ENCODE measurements at regions not wholly inside any gene's neighbourhood (a gene's known extent, or its start where the extent isn't known, plus 50 kb on each side); places are given as distances from the start of the nearest gene placed in this dataset.
"Not testable (repeated sequence)": the region's sequence is repeated elsewhere in the genome, so short reads cannot be mapped to it uniquely, and the experiment has no call there.

- no peak for DNase-seq (ENCODE audit: low read depth in 2 of 2)
Measured at GRCh38 chr1:223022641-223023473, 120.2 kb downstream of the TLR5 start.

- DNase-seq (ENCODE audit: low read depth in 2 of 2): no peak
Measured at GRCh38 chr1:223023863-223024262, 119.2 kb downstream of the TLR5 start.

GRCh38 chr1:223024486-223024885, 118.6 kb downstream of the TLR5 start:
- DNase-seq (ENCODE audit: low read depth in 2 of 2): not testable (repeated sequence)

- DNase-seq (ENCODE audit: low read depth in 2 of 2): not testable (repeated sequence)
Measured at GRCh38 chr1:223025190-223025734, 117.8 kb downstream of the TLR5 start.

GRCh38 chr1:223026639-223027038, 116.4 kb downstream of the TLR5 start:
- DNase-seq (ENCODE audit: low read depth in 2 of 2): not testable (repeated sequence)

- DNase-seq (ENCODE audit: low read depth in 2 of 2): no peak
Measured at GRCh38 chr1:223029985-223030769, 112.9 kb downstream of the TLR5 start.

- DNase-seq (ENCODE audit: low read depth in 2 of 2): no peak
Measured at GRCh38 chr1:223030871-223031400, 112.1 kb downstream of the TLR5 start.

GRCh38 chr1:223031733-223032601, 111.1 kb downstream of the TLR5 start:
- no peak for DNase-seq (ENCODE audit: low read depth in 2 of 2)

GRCh38 chr1:223033658-223034057, 109.4 kb downstream of the TLR5 start:
- no peak for DNase-seq (ENCODE audit: low read depth in 2 of 2)

GRCh38 chr1:223034270-223034798, 108.7 kb downstream of the TLR5 start:
- no peak for DNase-seq (ENCODE audit: low read depth in 2 of 2)

GRCh38 chr1:223035724-223036478, 107.1 kb downstream of the TLR5 start:
- DNase-seq (ENCODE audit: low read depth in 2 of 2): no peak

- DNase-seq (ENCODE audit: low read depth in 2 of 2): no peak
Measured at GRCh38 chr1:223036479-223036845, 106.6 kb downstream of the TLR5 start.

- no peak for DNase-seq (ENCODE audit: low read depth in 2 of 2)
Measured at GRCh38 chr1:223037845-223038244, 105.2 kb downstream of the TLR5 start.

GRCh38 chr1:223038288-223039006, 104.6 kb downstream of the TLR5 start:
- no peak for DNase-seq (ENCODE audit: low read depth in 2 of 2)

- DNase-seq (ENCODE audit: low read depth in 2 of 2): no peak
Measured at GRCh38 chr1:223039990-223040389, 103.1 kb downstream of the TLR5 start.

- DNase-seq (ENCODE audit: low read depth in 2 of 2): no peak
Measured at GRCh38 chr1:223041481-223041880, 101.6 kb downstream of the TLR5 start.

GRCh38 chr1:223045164-223045957, 97.7 kb downstream of the TLR5 start:
- DNase-seq (ENCODE audit: low read depth in 2 of 2): no peak

GRCh38 chr1:223046011-223046410, 97.0 kb downstream of the TLR5 start:
- no peak for DNase-seq (ENCODE audit: low read depth in 2 of 2)

GRCh38 chr1:223046463-223046862, 96.6 kb downstream of the TLR5 start:
- not testable (repeated sequence) for DNase-seq (ENCODE audit: low read depth in 2 of 2)
